ENCODE measurements at regions not wholly inside any gene's neighbourhood (a gene's known extent, or its start where the extent isn't known, plus 50 kb on each side); places are given as distances from the start of the nearest gene placed in this dataset.

DNA sequence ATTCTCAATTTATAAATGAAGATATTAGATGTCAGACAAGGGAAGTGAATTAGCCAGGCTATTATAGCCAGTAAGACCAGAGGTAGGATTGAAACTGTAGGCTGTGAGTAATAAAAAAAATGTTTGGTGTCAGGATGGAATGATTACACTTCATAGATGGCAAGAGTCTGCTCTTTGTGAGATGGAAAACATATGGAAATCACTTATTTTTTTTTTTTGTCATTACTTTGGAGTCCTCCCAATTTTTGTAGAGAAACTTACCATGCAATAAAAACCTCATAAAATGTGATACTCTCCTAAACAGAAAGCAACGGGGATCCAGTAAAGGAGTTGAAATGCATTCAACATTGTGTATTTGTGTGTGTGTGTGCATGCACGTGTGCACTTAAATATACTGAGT is 532.7 kb upstream of the CDH8 start:
- ChIA-PET SMC1A (ENCODE audit: uncharacterized antibody, unreplicated experiment) (no interaction called here), POLR2A (no interaction called here), CTCF (no interaction called here), RAD21 (ENCODE audit: unreplicated experiment) (no interaction called here)
- Histone ChIP-seq H3K27me3 (replicated peaks in 1 of 2; ENCODE audit: control insufficient read depth in 2 of 2, insufficient read depth in 2 of 2, low read length in 1 of 2) (no peaks in the 10 kb centered on the region), H2AFZ (ENCODE audit: control insufficient read depth, low read depth, low read length) (no peak overlapping the region), H3K79me2 (ENCODE audit: control insufficient read depth, insufficient read depth, low read length) (no peaks in the 10 kb centered on the region), H3K4me1 (ENCODE audit: control insufficient read depth, insufficient read depth, low read length) (no peaks in the 10 kb centered on the region), H3K9me3 (replicated peaks; ENCODE audit: control insufficient read depth, insufficient read depth, low read length) (no peaks in the 10 kb centered on the region), H3K9ac (ENCODE audit: control insufficient read depth, insufficient read depth, low read length) (no peak overlapping the region), H3K27ac (ENCODE audit: control insufficient read depth, insufficient read depth) (no peak overlapping the region), H4K20me1 (ENCODE audit: control insufficient read depth, insufficient read depth) (no peaks in the 10 kb centered on the region), H3K36me3 (ENCODE audit: control insufficient read depth in 2 of 2, insufficient read depth in 2 of 2, low read length in 1 of 2) (no peaks in the 10 kb centered on the region), H3K4me3 (no peak overlapping the region), H3K4me2 (ENCODE audit: control insufficient read depth, insufficient read depth) (no peak overlapping the region)
- no peak for FAIRE-seq
- ATAC-seq, result no peak
- in situ Hi-C loops (cut with MboI), result no loop called here
- no peak for DNase-seq (ENCODE audit: low read depth, low spot score)
- TF ChIP-seq ZBTB11 (CRISPR knock-in tag; IDR thresholded peaks at IDR 0.05) (no peak), NKRF (conservative IDR thresholded peaks at IDR 0.05) (no peak), TCF12 (IDR thresholded peaks at IDR 0.05; ENCODE audit: low read depth, low read length) (no peak), SRF (IDR thresholded peaks at IDR 0.05; ENCODE audit: low read depth in 2 of 2, low read length in 2 of 2) (no peak), KDM1A (IDR thresholded peaks at IDR 0.05; ENCODE audit: borderline replicate concordance) (no peak), NRF1 (conservative IDR thresholded peaks at IDR 0.05; ENCODE audit: low read depth, low read length) (no peak), HSF1 (IDR thresholded peaks at IDR 0.05; ENCODE audit: low read depth, low read length) (no peak), EED (IDR thresholded peaks at IDR 0.05; ENCODE audit: low read depth) (no peak), E2F4 (IDR thresholded peaks at IDR 0.05; ENCODE audit: low read depth, low read length) (no peak), POLR2AphosphoS2 (IDR thresholded peaks at IDR 0.05; ENCODE audit: low read depth, low read length) (no peak), KAT2A (conservative IDR thresholded peaks at IDR 0.05; ENCODE audit: control insufficient read depth, low read depth, low read length) (no peak), HDGF (IDR thresholded peaks at IDR 0.05) (no peak)
- intact Hi-C loops (cut with micrococcal nuclease; ENCODE audit: unreplicated experiment), result no loop called here
- no TSS peak for BruUV-seq (replicated peaks)
- 32% methylated on average over 2 of the region's 2 CpGs for WGBS (ENCODE audit: insufficient coverage, insufficient replicate concordance, low lambda C conversion rate, missing lambda C conversion rate)
